ENCODE measurements at regions not wholly inside any gene's neighbourhood (a gene's known extent, or its start where the extent isn't known, plus 50 kb on each side); places are given as distances from the start of the nearest gene placed in this dataset.

- CTCF ChIA-PET = no interaction called here
- no peak for ATAC-seq (ENCODE audit: low read depth)
Observed at GRCh38 chr16:54654429-54654828, 276.2 kb upstream of the IRX5 start.

GRCh38 chr16:54652201-54652770 lies 278.4 kb upstream of the IRX5 start:
- TF ChIP-seq, protein P1, sequence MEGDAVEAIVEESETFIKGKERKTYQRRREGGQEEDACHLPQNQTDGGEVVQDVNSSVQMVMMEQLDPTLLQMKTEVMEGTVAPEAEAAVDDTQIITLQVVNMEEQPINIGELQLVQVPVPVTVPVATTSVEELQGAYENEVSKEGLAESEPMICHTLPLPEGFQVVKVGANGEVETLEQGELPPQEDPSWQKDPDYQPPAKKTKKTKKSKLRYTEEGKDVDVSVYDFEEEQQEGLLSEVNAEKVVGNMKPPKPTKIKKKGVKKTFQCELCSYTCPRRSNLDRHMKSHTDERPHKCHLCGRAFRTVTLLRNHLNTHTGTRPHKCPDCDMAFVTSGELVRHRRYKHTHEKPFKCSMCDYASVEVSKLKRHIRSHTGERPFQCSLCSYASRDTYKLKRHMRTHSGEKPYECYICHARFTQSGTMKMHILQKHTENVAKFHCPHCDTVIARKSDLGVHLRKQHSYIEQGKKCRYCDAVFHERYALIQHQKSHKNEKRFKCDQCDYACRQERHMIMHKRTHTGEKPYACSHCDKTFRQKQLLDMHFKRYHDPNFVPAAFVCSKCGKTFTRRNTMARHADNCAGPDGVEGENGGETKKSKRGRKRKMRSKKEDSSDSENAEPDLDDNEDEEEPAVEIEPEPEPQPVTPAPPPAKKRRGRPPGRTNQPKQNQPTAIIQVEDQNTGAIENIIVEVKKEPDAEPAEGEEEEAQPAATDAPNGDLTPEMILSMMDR (IDR thresholded peaks at IDR 0.05) = no peak
- DNase-seq (no peak), ATAC-seq (ENCODE audit: low read depth) (no peak)
- POLR2A ChIA-PET = no interaction called here
- Mint-ChIP-seq H3K27ac (no peak overlapping the region), H3K27me3 (peaks cover 12% of the 10 kb centered on the region), H3K9me3 (no peaks in the 10 kb centered on the region), H3K36me3 (ENCODE audit: low read depth) (no peaks in the 10 kb centered on the region), H3K4me1 (no peaks in the 10 kb centered on the region), H3K4me3 (no peak overlapping the region)
- intact Hi-C loops (cut with micrococcal nuclease) = no loop called here
- CTCF ChIA-PET = no interaction called here

More at GRCh38 chr16:54654429-54654828, 276.2 kb upstream of the IRX5 start:
- peaks cover 9% of the 10 kb centered on the region for H3K27me3 Mint-ChIP-seq
- TF ChIP-seq, protein P1 (IDR thresholded peaks at IDR 0.05) = no peak
- POLR2A ChIA-PET = no interaction called here
- no peaks in the 10 kb centered on the region for H3K4me1 Mint-ChIP-seq
- no peak overlapping the region for H3K4me3 Mint-ChIP-seq
- intact Hi-C loops (cut with micrococcal nuclease) = no loop called here
- DNase-seq = no peak
- H3K36me3 Mint-ChIP-seq (ENCODE audit: low read depth) = no peaks in the 10 kb centered on the region
- no peaks in the 10 kb centered on the region for H3K9me3 Mint-ChIP-seq
- H3K27ac Mint-ChIP-seq = no peak overlapping the region

GRCh38 chr16:54651440-54652195 lies 279.0 kb upstream of the IRX5 start:
- ATAC-seq (ENCODE audit: low read depth) = no peak
- Mint-ChIP-seq H3K27ac (no peak overlapping the region), H3K36me3 (ENCODE audit: low read depth) (no peaks in the 10 kb centered on the region), H3K27me3 (peaks cover 12% of the 10 kb centered on the region), H3K9me3 (no peaks in the 10 kb centered on the region), H3K4me3 (no peak overlapping the region), H3K4me1 (no peaks in the 10 kb centered on the region)
- intact Hi-C loops (cut with micrococcal nuclease) = no loop called here
- CTCF ChIA-PET = no interaction called here
- POLR2A ChIA-PET = no interaction called here
- TF ChIP-seq, protein P1 (IDR thresholded peaks at IDR 0.05) = no peak
- no peak for DNase-seq

GRCh38 chr16:54649876-54650275 lies 280.8 kb upstream of the IRX5 start:
- Mint-ChIP-seq H3K36me3 (ENCODE audit: low read depth) (no peaks in the 10 kb centered on the region), H3K27ac (no peak overlapping the region), H3K4me3 (no peak overlapping the region), H3K27me3 (peaks cover 12% of the 10 kb centered on the region), H3K4me1 (no peaks in the 10 kb centered on the region), H3K9me3 (no peaks in the 10 kb centered on the region)
- TF ChIP-seq, protein P1 (IDR thresholded peaks at IDR 0.05) = no peak
- POLR2A ChIA-PET = no interaction called here
- ATAC-seq (ENCODE audit: low read depth) = no peak
- intact Hi-C loops (cut with micrococcal nuclease) = no loop called here
- CTCF ChIA-PET = no interaction called here
- no peak for DNase-seq

DNA sequence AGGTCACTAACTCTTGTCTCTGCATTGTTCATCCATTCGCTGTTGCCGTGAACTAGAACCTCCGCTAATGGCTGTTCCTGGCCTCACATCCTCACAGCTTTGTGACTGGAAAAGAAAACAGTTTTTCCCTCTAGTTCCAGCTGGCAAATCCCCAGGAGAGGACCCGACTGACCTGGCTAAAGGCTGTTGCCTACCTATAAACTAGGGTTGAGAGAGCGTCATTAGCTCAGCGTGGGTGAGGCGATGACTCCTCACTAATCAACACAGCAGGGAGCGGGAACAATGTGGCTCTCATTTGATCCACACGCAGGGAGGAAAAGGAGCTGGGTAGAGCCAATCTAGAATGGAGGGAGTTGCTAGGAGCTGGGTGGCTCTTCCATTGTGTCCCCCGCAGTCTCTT lies 282.1 kb upstream of the IRX5 start:
- Mint-ChIP-seq H3K4me1 (no peaks in the 10 kb centered on the region), H3K4me3 (no peak overlapping the region), H3K27me3 (peaks cover 5% of the 10 kb centered on the region), H3K27ac (no peak overlapping the region), H3K9me3 (no peaks in the 10 kb centered on the region), H3K36me3 (ENCODE audit: low read depth) (no peaks in the 10 kb centered on the region)
- ChIA-PET CTCF (no interaction called here), POLR2A (no interaction called here)
- no peak for ATAC-seq (ENCODE audit: low read depth)
- DNase-seq = no peak
- intact Hi-C loops (cut with micrococcal nuclease) = no loop called here
- TF ChIP-seq, protein P1 (IDR thresholded peaks at IDR 0.05) = no peak

Data from activated B cell treated with CpG ODN at 0.5 μM for 24 hours (primary cell).